GM23338 (cell line): ENCODE measurements at regions not wholly inside any gene's neighbourhood (a gene's known extent, or its start where the extent isn't known, plus 50 kb on each side); places are given as distances from the start of the nearest gene placed in this dataset.

Experiments
- ATAC-seq: fragments of 200-7000 bp; cut with Tn5 transposase; 3 replicates; pipeline ENCODE4 v1.9.1; 2020
- DNase-seq: peaks from one replicate; pipeline ENCODE4 v3.0.0-alpha.2; 2015; ENCODE audit warnings: low spot score
- H2AFZ ChIP-seq: fragments of 200-600 bp; sonication (generic); 2 replicates; pipeline ENCODE4 v1.8.0; 2016; ENCODE audit warnings: antibody characterized with exemption, mild to moderate bottlenecking, moderate library complexity
- H3F3A ChIP-seq: fragments of 200-600 bp; sonication (generic); replicated peaks from 2 replicates; pipeline ENCODE4 v1.8.0; 2017; ENCODE audit warnings: antibody characterized with exemption, mixed run types, low read depth
- H3K27ac ChIP-seq: fragments of 200-600 bp; sonication (generic); 2 replicates; pipeline ENCODE4 v1.6.1; 2016; ENCODE audit warnings: low read depth
- H3K27me3 ChIP-seq: fragments of 200-600 bp; sonication (generic); 2 replicates; pipeline ENCODE4 v1.8.0; 2016; ENCODE audit warnings: mild to moderate bottlenecking, mixed run types, moderate library complexity; ENCODE audit not compliant: insufficient read depth
- H3K36me3 ChIP-seq: fragments of 200-600 bp; sonication (generic); 2 replicates; pipeline ENCODE4 v1.8.0; 2016; ENCODE audit warnings: mild to moderate bottlenecking; ENCODE audit not compliant: insufficient read depth
- H3K4me1 ChIP-seq: fragments of 200-600 bp; sonication (generic); 2 replicates; pipeline ENCODE4 v1.8.0; 2016; ENCODE audit warnings: mild to moderate bottlenecking, moderate library complexity; ENCODE audit not compliant: insufficient read depth
- H3K4me2 ChIP-seq: fragments of 200-600 bp; sonication (generic); 2 replicates; pipeline ENCODE4 v1.7.1; 2017; ENCODE audit warnings: mixed run types
- H3K4me3 ChIP-seq: fragments of 200-600 bp; sonication (generic); 2 replicates; pipeline ENCODE4 v1.6.1; 2016; ENCODE audit warnings: mixed run types
- H3K79me2 ChIP-seq: fragments of 200-600 bp; sonication (generic); replicated peaks from 2 replicates; pipeline ENCODE4 v1.8.0; 2017; ENCODE audit warnings: mild to moderate bottlenecking; ENCODE audit not compliant: insufficient read depth
- H3K9me2 ChIP-seq: fragments of 200-600 bp; sonication (generic); 2 replicates; pipeline ENCODE4 v1.8.0; 2017; ENCODE audit not compliant: insufficient read depth
- H4K20me1 ChIP-seq: fragments of 200-600 bp; sonication (generic); replicated peaks from 2 replicates; pipeline ENCODE4 v1.8.0; 2017; ENCODE audit warnings: mild to moderate bottlenecking; ENCODE audit not compliant: insufficient read depth
- H3K27ac Mint-ChIP-seq: 2 replicates; pipeline ENCODE4 v1.8.0; 2020; ENCODE audit warnings: inconsistent platforms, mild to moderate bottlenecking, moderate library complexity, mixed read lengths
- H3K27me3 Mint-ChIP-seq: 3 replicates; pipeline ENCODE4 v1.8.0; 2022; ENCODE audit warnings: low read depth, mild to moderate bottlenecking, moderate library complexity, mixed read lengths, inconsistent platforms; ENCODE audit not compliant: insufficient read depth, poor library complexity
- H3K36me3 Mint-ChIP-seq: 3 replicates; pipeline ENCODE4 v1.8.0; 2021; ENCODE audit warnings: low read depth, mild to moderate bottlenecking, inconsistent platforms, moderate library complexity, mixed read lengths
- H3K4me1 Mint-ChIP-seq: 3 replicates; pipeline ENCODE4 v1.8.0; 2020; ENCODE audit warnings: mild to moderate bottlenecking, inconsistent platforms, mixed read lengths
- H3K4me3 Mint-ChIP-seq: 3 replicates; pipeline ENCODE4 v1.8.0; 2021; ENCODE audit warnings: moderate library complexity, mild to moderate bottlenecking, inconsistent platforms, mixed read lengths
- H3K9me3 Mint-ChIP-seq: 3 replicates; pipeline ENCODE4 v1.8.0; 2020; ENCODE audit warnings: moderate library complexity, mild to moderate bottlenecking, inconsistent platforms, mixed read lengths
- CREB1 ChIP-seq: fragments of 250-450 bp; sonication (Bioruptor Pico); IDR thresholded peaks from 2 replicates; pipeline ENCODE4 v1.5.0; 2020; ENCODE audit warnings: low read depth, mild to moderate bottlenecking, moderate library complexity
- EZH2 ChIP-seq: fragments of 200-600 bp; sonication (generic); IDR thresholded peaks from one replicate; pipeline ENCODE4 v1.8.0; 2017; ENCODE audit warnings: antibody characterized with exemption, mild to moderate bottlenecking, low read depth; ENCODE audit not compliant: unreplicated experiment
- EZH2phosphoT487 ChIP-seq: fragments of 200-600 bp; sonication (generic); IDR thresholded peaks from one replicate; pipeline ENCODE4 v1.8.1; 2018; ENCODE audit warnings: antibody characterized with exemption; ENCODE audit not compliant: unreplicated experiment
- JUNB ChIP-seq: IDR thresholded peaks from one replicate; pipeline ENCODE4 v1.6.1; 2016; ENCODE audit warnings: antibody characterized with exemption; ENCODE audit not compliant: unreplicated experiment
- STAT1 ChIP-seq: IDR thresholded peaks from one replicate; pipeline ENCODE4 v1.6.1; 2016; ENCODE audit warnings: antibody characterized with exemption; ENCODE audit not compliant: unreplicated experiment
- ZNF331 ChIP-seq: fragments of 250-450 bp; sonication (Bioruptor Pico); IDR thresholded peaks from 2 replicates; pipeline ENCODE4 v1.5.0; 2020; ENCODE audit warnings: low read depth, mild to moderate bottlenecking, moderate library complexity
- ZNF462 ChIP-seq: fragments of 250-450 bp; sonication (Bioruptor Pico); IDR thresholded peaks from 2 replicates; pipeline ENCODE4 v1.5.0; 2020; ENCODE audit warnings: mild to moderate bottlenecking, moderate library complexity

- H3K4me1 Mint-ChIP-seq: no peaks in the 10 kb centered on the region
- Histone ChIP-seq H3K27me3 (no peaks in the 10 kb centered on the region), H3K27ac (no peak overlapping the region), H3K4me1 (no peaks in the 10 kb centered on the region), H4K20me1 (no peaks in the 10 kb centered on the region), H3F3A (no peaks in the 10 kb centered on the region), H2AFZ (0 out of 2 replicates have a peak overlapping the region, but pooled peaks have one; percentile 38), H3K79me2 (no peaks in the 10 kb centered on the region), H3K4me3 (no peak overlapping the region), H3K9me2 (no peaks in the 10 kb centered on the region), H3K4me2 (no peak overlapping the region), H3K36me3 (no peaks in the 10 kb centered on the region)
- no peaks in the 10 kb centered on the region for H3K36me3 Mint-ChIP-seq
- H3K27ac Mint-ChIP-seq: no peak overlapping the region
- H3K27me3 Mint-ChIP-seq: no peaks in the 10 kb centered on the region
- ATAC-seq: no peak
- TF ChIP-seq EZH2 (no peak), JUNB (no peak), ZNF462 (CRISPR knock-in tag) (no peak)
- H3K4me3 Mint-ChIP-seq: no peak overlapping the region
- no peaks in the 10 kb centered on the region for H3K9me3 Mint-ChIP-seq
- no peak for DNase-seq
Measured at GRCh38 chr1:80417671-80418070, 1383.1 kb upstream of the ADGRL2 start.

- DNase-seq (no peak), ATAC-seq (no peak)
- no peak overlapping the region for H2AFZ ChIP-seq
- no peaks in the 10 kb centered on the region for H3K4me1 ChIP-seq
- no peaks in the 10 kb centered on the region; the same call in 2 of the 3 replicates for H3K9me3 Mint-ChIP-seq
- no peak overlapping the region for H3K27ac ChIP-seq
- H3K9me2 ChIP-seq: 0 out of 2 replicates have a peak, but pooled peaks cover 3% of the 10 kb centered on the region
- H3K79me2 ChIP-seq: no peaks in the 10 kb centered on the region
- H3K4me1 Mint-ChIP-seq: no peaks in the 10 kb centered on the region
- H3K4me2 ChIP-seq: no peak overlapping the region
- no peak overlapping the region for H3K4me3 ChIP-seq
- H3K4me3 Mint-ChIP-seq: no peak overlapping the region
- no peak overlapping the region for H3K27ac Mint-ChIP-seq
- no peaks in the 10 kb centered on the region for H3K36me3 ChIP-seq
- no peaks in the 10 kb centered on the region for H3K27me3 ChIP-seq
- no peaks in the 10 kb centered on the region for H3F3A ChIP-seq
- H4K20me1 ChIP-seq: no peaks in the 10 kb centered on the region
- H3K36me3 Mint-ChIP-seq: no peaks in the 10 kb centered on the region
- no peaks in the 10 kb centered on the region for H3K27me3 Mint-ChIP-seq
- TF ChIP-seq EZH2phosphoT487 (no peak), STAT1 (no peak), ZNF462 (CRISPR knock-in tag) (no peak), EZH2 (no peak), CREB1 (no peak), JUNB (no peak), ZNF331 (CRISPR knock-in tag) (no peak)
Measured at GRCh38 chr1:80413969-80414368, 1386.8 kb upstream of the ADGRL2 start.
